Mammary epithelial cell (primary cell): ENCODE measurements at regions not wholly inside any gene's neighbourhood (a gene's known extent, or its start where the extent isn't known, plus 50 kb on each side); places are given as distances from the start of the nearest gene placed in this dataset.

Experiments
- CTCF ChIP-seq, 2 donors: IDR thresholded peaks in 1 of 2; conservative IDR thresholded peaks in 1 of 2; 2 replicates each; pipeline ENCODE4 v1.5.1; 2011 to 2012; ENCODE audit warnings: inconsistent platforms in 2 of 2, low read length in 2 of 2, mild to moderate bottlenecking in 2 of 2, control low read depth in 1 of 2, low read depth in 1 of 2; ENCODE audit not compliant: insufficient read depth in 1 of 2; ENCODE audit errors: extremely low read depth in 1 of 2
- EZH2 ChIP-seq: IDR thresholded peaks from 2 replicates; pipeline ENCODE4 v1.6.1; 2012; ENCODE audit warnings: low read length, inconsistent platforms, borderline replicate concordance

- TF ChIP-seq CTCF (conservative IDR thresholded peaks at IDR 0.05 in 1 of 2, IDR thresholded peaks at IDR 0.05 in 1 of 2; ENCODE audit: extremely low read depth in 1 of 2, insufficient read depth in 1 of 2, low read depth in 1 of 2, low read length in 2 of 2) (no peak), EZH2 (no peak)
These were observed 322.9 kb downstream of the NFIB start for GRCh38 chr9:13990994-13991393.
